ENCODE measurements at regions not wholly inside any gene's neighbourhood (a gene's known extent, or its start where the extent isn't known, plus 50 kb on each side); places are given as distances from the start of the nearest gene placed in this dataset.

GRCh38 chr1:234743791-234744611 is 134.0 kb upstream of the IRF2BP2 start:
- CTCF ChIA-PET (ENCODE audit: unreplicated experiment): interaction anchor here (0.6 kb wide), 1 partner anchor 183 kb away, joined by 3 read pairs; no protein-coding TSS in a partner anchor

DNA sequence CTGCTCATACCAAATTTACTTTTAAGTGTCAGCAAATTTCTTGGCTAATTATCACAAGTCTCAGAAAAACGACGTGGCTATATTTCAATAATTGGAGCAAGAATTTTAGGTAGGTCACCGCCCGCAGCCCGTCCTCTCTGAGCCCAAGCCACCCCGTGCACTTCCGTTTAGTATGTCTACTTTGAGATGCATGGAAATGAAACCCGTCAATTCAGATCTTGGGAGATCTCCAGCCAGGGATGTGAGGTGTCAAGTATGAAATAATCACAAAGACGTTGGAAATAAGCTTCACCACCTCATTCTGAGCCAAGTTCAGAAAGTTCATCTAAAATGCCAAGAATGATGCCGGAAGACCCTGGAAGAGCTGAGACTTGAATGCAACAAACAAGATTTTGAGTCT is 132.6 kb upstream of the IRF2BP2 start:
- no TSS peak for BruUV-seq (replicated peaks)
- Histone ChIP-seq H2AFZ (ENCODE audit: low read length) (no peak overlapping the region), H3K36me3 (ENCODE audit: insufficient read depth, low read length) (no peaks in the 10 kb centered on the region), H3K9me3 (ENCODE audit: low read length) (no peaks in the 10 kb centered on the region), H3K4me1 (ENCODE audit: insufficient read depth, low read length, poor library complexity, severe bottlenecking) (no peaks in the 10 kb centered on the region), H3K4me2 (ENCODE audit: low read length) (no peak overlapping the region), H3K79me2 (ENCODE audit: insufficient read depth, low read depth, low read length) (no peaks in the 10 kb centered on the region), H3K9me2 (ENCODE audit: insufficient read depth, low read length) (no peaks in the 10 kb centered on the region), H3K4me3 (ENCODE audit: low read depth, low read length, poor library complexity, severe bottlenecking) (no peak overlapping the region), H4K20me1 (ENCODE audit: insufficient read depth, low read length) (no peaks in the 10 kb centered on the region), H3K27ac (ENCODE audit: low read depth, low read length, poor library complexity, severe bottlenecking) (no peak overlapping the region)
- ChIA-PET CTCF (ENCODE audit: unreplicated experiment) (no interaction called here), POLR2A (interaction anchor here (0.6 to 1.5 kb wide), 4 partner anchors 19 to 26 kb away, joined by 3 to 5 read pairs (median 4); no protein-coding TSS in a partner anchor)
- DNase-seq (ENCODE audit: low spot score): no peak
- intact Hi-C loops (cut with micrococcal nuclease; ENCODE audit: unreplicated experiment): no loop called here
- TF ChIP-seq EZH2phosphoT487 (IDR thresholded peaks at IDR 0.05; ENCODE audit: borderline replicate concordance, low read depth, low read length): no peak
- TF ChIP-seq, protein P1, sequence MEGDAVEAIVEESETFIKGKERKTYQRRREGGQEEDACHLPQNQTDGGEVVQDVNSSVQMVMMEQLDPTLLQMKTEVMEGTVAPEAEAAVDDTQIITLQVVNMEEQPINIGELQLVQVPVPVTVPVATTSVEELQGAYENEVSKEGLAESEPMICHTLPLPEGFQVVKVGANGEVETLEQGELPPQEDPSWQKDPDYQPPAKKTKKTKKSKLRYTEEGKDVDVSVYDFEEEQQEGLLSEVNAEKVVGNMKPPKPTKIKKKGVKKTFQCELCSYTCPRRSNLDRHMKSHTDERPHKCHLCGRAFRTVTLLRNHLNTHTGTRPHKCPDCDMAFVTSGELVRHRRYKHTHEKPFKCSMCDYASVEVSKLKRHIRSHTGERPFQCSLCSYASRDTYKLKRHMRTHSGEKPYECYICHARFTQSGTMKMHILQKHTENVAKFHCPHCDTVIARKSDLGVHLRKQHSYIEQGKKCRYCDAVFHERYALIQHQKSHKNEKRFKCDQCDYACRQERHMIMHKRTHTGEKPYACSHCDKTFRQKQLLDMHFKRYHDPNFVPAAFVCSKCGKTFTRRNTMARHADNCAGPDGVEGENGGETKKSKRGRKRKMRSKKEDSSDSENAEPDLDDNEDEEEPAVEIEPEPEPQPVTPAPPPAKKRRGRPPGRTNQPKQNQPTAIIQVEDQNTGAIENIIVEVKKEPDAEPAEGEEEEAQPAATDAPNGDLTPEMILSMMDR (conservative IDR thresholded peaks at IDR 0.05; ENCODE audit: low read length): no peak

More at GRCh38 chr1:234743791-234744611, 134.0 kb upstream of the IRF2BP2 start:
- Histone ChIP-seq H3K4me1 (ENCODE audit: insufficient read depth, low read length, poor library complexity, severe bottlenecking) (no peaks in the 10 kb centered on the region), H3K36me3 (ENCODE audit: insufficient read depth, low read length) (no peaks in the 10 kb centered on the region), H3K27ac (ENCODE audit: low read depth, low read length, poor library complexity, severe bottlenecking) (no peak overlapping the region), H3K9me2 (ENCODE audit: insufficient read depth, low read length) (no peaks in the 10 kb centered on the region), H2AFZ (ENCODE audit: low read length) (no peak overlapping the region), H3K4me3 (ENCODE audit: low read depth, low read length, poor library complexity, severe bottlenecking) (no peak overlapping the region), H3K79me2 (ENCODE audit: insufficient read depth, low read depth, low read length) (no peaks in the 10 kb centered on the region), H3K4me2 (ENCODE audit: low read length) (no peak overlapping the region), H4K20me1 (ENCODE audit: insufficient read depth, low read length) (no peaks in the 10 kb centered on the region), H3K9me3 (ENCODE audit: low read length) (no peaks in the 10 kb centered on the region)
- no peak for TF ChIP-seq EZH2phosphoT487 (IDR thresholded peaks at IDR 0.05; ENCODE audit: borderline replicate concordance, low read depth, low read length)
- TF ChIP-seq, protein P1 (conservative IDR thresholded peaks at IDR 0.05; ENCODE audit: low read length): no peak
- BruUV-seq (replicated peaks): no TSS peak
- POLR2A ChIA-PET: interaction anchor here (0.7 to 1.5 kb wide), 4 partner anchors 15 to 131 kb away, joined by 3 to 4 read pairs (median 3); no protein-coding TSS in a partner anchor
- DNase-seq (ENCODE audit: low spot score): no peak
- intact Hi-C loops (cut with micrococcal nuclease; ENCODE audit: unreplicated experiment): no loop called here

GRCh38 chr1:234737967-234738314 is 128.0 kb upstream of the IRF2BP2 start:
- Histone ChIP-seq H2AFZ (ENCODE audit: low read length) (no peak overlapping the region), H4K20me1 (ENCODE audit: insufficient read depth, low read length) (no peaks in the 10 kb centered on the region), H3K79me2 (ENCODE audit: insufficient read depth, low read depth, low read length) (no peaks in the 10 kb centered on the region), H3K4me2 (ENCODE audit: low read length) (no peak overlapping the region), H3K4me1 (ENCODE audit: insufficient read depth, low read length, poor library complexity, severe bottlenecking) (no peaks in the 10 kb centered on the region), H3K36me3 (ENCODE audit: insufficient read depth, low read length) (no peaks in the 10 kb centered on the region), H3K9me3 (ENCODE audit: low read length) (no peaks in the 10 kb centered on the region), H3K9me2 (ENCODE audit: insufficient read depth, low read length) (no peaks in the 10 kb centered on the region), H3K27ac (ENCODE audit: low read depth, low read length, poor library complexity, severe bottlenecking) (no peak overlapping the region), H3K4me3 (ENCODE audit: low read depth, low read length, poor library complexity, severe bottlenecking) (no peak overlapping the region)
- no peak for DNase-seq (ENCODE audit: low spot score)
- TF ChIP-seq, protein P1 (conservative IDR thresholded peaks at IDR 0.05; ENCODE audit: low read length): no peak
- TF ChIP-seq EZH2phosphoT487 (IDR thresholded peaks at IDR 0.05; ENCODE audit: borderline replicate concordance, low read depth, low read length): no peak
- intact Hi-C loops (cut with micrococcal nuclease; ENCODE audit: unreplicated experiment): no loop called here
- CTCF ChIA-PET (ENCODE audit: unreplicated experiment): no interaction called here
- POLR2A ChIA-PET: no interaction called here
- no TSS peak for BruUV-seq (replicated peaks)

All from OCI-LY7 (cell line).